GM12878 (cell line): ENCODE measurements at regions not wholly inside any gene's neighbourhood (a gene's known extent, or its start where the extent isn't known, plus 50 kb on each side); places are given as distances from the start of the nearest gene placed in this dataset.
A peak's percentile ranks its signal among the peaks of the same experiment; 100 is the strongest.

ENCODE experiments used
- ATAC-seq: fragments of 200-7000 bp; cut with Tn5 transposase; 3 replicates; pipeline ENCODE4 v1.9.1; 2020; ENCODE audit warnings: mild to moderate bottlenecking, moderate library complexity
- BruUV-seq: library from RNA; stranded (reverse); fragments of 400-500 nt; replicated peaks from 2 replicates; lab custom pipeline; 2021; lab: Mats Ljungman, UMichigan
- CTCF ChIA-PET: fragments of 300-600 bp; sonication (Branson Sonifier 250); formaldehyde crosslinking; extraction: SDS; loops from one replicate; lab custom pipeline; 2021; ENCODE audit warnings: inconsistent platforms; lab: Yijun Ruan, JAX
- POLR2A ChIA-PET: fragments of 350-600 bp; formaldehyde crosslinking; extraction: SDS; loops from one replicate; lab custom pipeline; 2021; ENCODE audit warnings: inconsistent platforms; lab: Charles Lee
- RAD21 ChIA-PET: fragments of 300-600 bp; sonication (Branson Sonifier 250); formaldehyde crosslinking; loops from one replicate; lab custom pipeline; 2023; ENCODE audit warnings: antibody characterized with exemption; ENCODE audit not compliant: unreplicated experiment; lab: Charles Lee
- SMC1A ChIA-PET: fragments of 300-600 bp; sonication (Branson Sonifier 250); formaldehyde crosslinking; loops from one replicate; lab custom pipeline; 2023; ENCODE audit not compliant: unreplicated experiment, uncharacterized antibody; lab: Charles Lee
- DNase-seq: peaks from one replicate; pipeline ENCODE4 v3.0.0-alpha.2; 2011; ENCODE audit warnings: low read depth, low spot score
- FAIRE-seq: peaks from 3 replicates; lab custom pipeline; 2011; peaks lifted over from hg19 to GRCh38; lab: Jason Lieb, UNC
- H2AFZ ChIP-seq: 2 replicates; pipeline ENCODE4 v1.6.0; 2011; ENCODE audit warnings: low read depth, low read length, control low read depth; ENCODE audit not compliant: control insufficient read depth
- H3K27ac ChIP-seq: 2 replicates; pipeline ENCODE4 v1.5.1; 2011; ENCODE audit warnings: control low read depth; ENCODE audit not compliant: control insufficient read depth, insufficient read depth
- H3K27me3 ChIP-seq, 2 experiments: replicated peaks in 1 of 2; 2 replicates each; pipeline versions ENCODE4 v1.6.0 to v1.6.1; 2011; ENCODE audit warnings: low read length in 1 of 2; ENCODE audit not compliant: control insufficient read depth in 2 of 2, insufficient read depth in 2 of 2
- H3K36me3 ChIP-seq, 2 experiments: 2 replicates each; pipeline ENCODE4 v1.5.1; 2011; ENCODE audit warnings: low read length in 1 of 2; ENCODE audit not compliant: control insufficient read depth in 2 of 2, insufficient read depth in 2 of 2
- H3K4me1 ChIP-seq: 2 replicates; pipeline ENCODE4 v1.6.1; 2011; ENCODE audit warnings: mild to moderate bottlenecking, low read length, moderate library complexity, mixed read lengths; ENCODE audit not compliant: control insufficient read depth, insufficient read depth
- H3K4me2 ChIP-seq: 2 replicates; pipeline ENCODE4 v1.6.0; 2011; ENCODE audit warnings: control low read depth; ENCODE audit not compliant: control insufficient read depth, insufficient read depth
- H3K4me3 ChIP-seq: fragments of 200-600 bp; sonication (generic); 2 replicates; pipeline ENCODE4 v1.5.1; 2016
- H3K79me2 ChIP-seq: 2 replicates; pipeline ENCODE4 v1.6.0; 2011; ENCODE audit warnings: low read length; ENCODE audit not compliant: control insufficient read depth, insufficient read depth
- H3K9ac ChIP-seq: 2 replicates; pipeline ENCODE4 v1.8.0; 2011; ENCODE audit warnings: low read length, control low read depth, mixed read lengths; ENCODE audit not compliant: control insufficient read depth, insufficient read depth
- H3K9me3 ChIP-seq: replicated peaks from 3 replicates; pipeline ENCODE4 v1.5.1; 2011; ENCODE audit warnings: mild to moderate bottlenecking, low read length; ENCODE audit not compliant: control insufficient read depth, insufficient read depth
- H4K20me1 ChIP-seq: 2 replicates; pipeline ENCODE4 v1.6.0; 2011; ENCODE audit not compliant: control insufficient read depth, insufficient read depth
- POU2F2 ChIP-seq: IDR thresholded peaks from 3 replicates; pipeline ENCODE4 v1.6.1; 2011; ENCODE audit warnings: low read depth, mild to moderate bottlenecking, low read length, borderline replicate concordance
- SPI1 ChIP-seq: IDR thresholded peaks from 2 replicates; pipeline ENCODE4 v1.6.1; 2011; ENCODE audit warnings: low read depth, mild to moderate bottlenecking, low read length, moderate library complexity, borderline replicate concordance; ENCODE audit not compliant: insufficient read depth
- USF2 ChIP-seq: IDR thresholded peaks from 2 replicates; pipeline ENCODE4 v1.6.1; 2011; ENCODE audit warnings: low read depth, low read length, improper control_type of control experiment, borderline replicate concordance
- YY1 ChIP-seq: IDR thresholded peaks from 2 replicates; pipeline ENCODE4 v1.6.1; 2011; ENCODE audit warnings: low read depth, mild to moderate bottlenecking, low read length
- WGBS: methylation state at CpG from one replicate; pipeline ENCODE4 v1.1.6; 2016; ENCODE audit warnings: low lambda C conversion rate; ENCODE audit not compliant: insufficient replicate concordance, insufficient coverage; ENCODE audit errors: missing lambda C conversion rate; 5-methylcytosine and 5-hydroxymethylcytosine counted together
- in situ Hi-C: fragments of 300-500 bp; cut with MboI; formaldehyde crosslinking; loops from 9 replicates; pipeline ENCODE4 v1.14.3; 2018; ENCODE audit warnings: mixed read lengths
- intact Hi-C: fragments of 100-400 bp; cut with micrococcal nuclease; formaldehyde crosslinking; loops from one replicate; pipeline ENCODE4 v1.14.2; 2022; ENCODE audit not compliant: unreplicated experiment
- TF ChIP-seq, protein P1 (sequence below): IDR thresholded peaks from 2 replicates; pipeline ENCODE4 v1.6.1; 2012; ENCODE audit warnings: low read depth, low read length, improper control_type of control experiment

DNA sequence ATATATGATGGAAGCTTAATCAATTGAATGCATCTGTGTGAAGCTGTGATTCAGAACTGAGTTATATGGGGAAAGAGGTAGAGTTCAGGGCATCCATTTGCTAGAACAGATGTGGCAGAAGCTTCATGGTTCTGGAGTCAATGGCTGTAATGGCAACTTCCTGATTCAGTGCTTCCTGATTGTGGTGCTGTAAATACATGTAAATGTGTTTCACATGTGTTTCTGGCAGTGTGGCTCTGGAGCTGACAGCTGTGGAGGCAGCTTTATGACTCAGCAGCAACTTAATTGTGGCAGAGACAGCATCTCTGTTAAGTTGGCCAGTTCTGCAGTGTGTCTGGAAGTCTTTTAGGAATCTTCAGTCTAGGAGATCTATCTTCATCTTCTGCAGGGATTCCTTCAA lies 226.6 kb upstream of the ZRANB2 start:
- Histone ChIP-seq H3K4me2 (no peak overlapping the region), H3K4me1 (no peaks in the 10 kb centered on the region), H3K27ac (no peak overlapping the region), H3K4me3 (no peak overlapping the region), H3K27me3 (no peaks in the 10 kb centered on the region), H3K9ac (no peak overlapping the region), H3K36me3 (no peaks in the 10 kb centered on the region), H3K79me2 (no peaks in the 10 kb centered on the region), H2AFZ (no peak overlapping the region), H4K20me1 (no peaks in the 10 kb centered on the region), H3K9me3 (no peaks in the 10 kb centered on the region)
- no peak for DNase-seq
- FAIRE-seq, result no peak
- POLR2A ChIA-PET, result no interaction called here
- intact Hi-C loops (no loop called here), in situ Hi-C loops (no loop called here)
- SMC1A ChIA-PET, result no interaction called here
- peak; percentile 69 for ATAC-seq
- CTCF ChIA-PET, result interaction anchor here (0.5 kb wide), 1 partner anchor 515 kb away, joined by 4 read pairs; no protein-coding TSS in a partner anchor
- TF ChIP-seq USF2, result no peak
- peak; percentile 62; the same call in 1 of the 3 replicates for TF ChIP-seq POU2F2
- TF ChIP-seq YY1, result 0 out of 2 replicates have a peak, but pooled peaks have one; percentile 34
- TF ChIP-seq, all 136 proteins: peak for 2
- no TSS peak for BruUV-seq
- RAD21 ChIA-PET, result no interaction called here

DNA sequence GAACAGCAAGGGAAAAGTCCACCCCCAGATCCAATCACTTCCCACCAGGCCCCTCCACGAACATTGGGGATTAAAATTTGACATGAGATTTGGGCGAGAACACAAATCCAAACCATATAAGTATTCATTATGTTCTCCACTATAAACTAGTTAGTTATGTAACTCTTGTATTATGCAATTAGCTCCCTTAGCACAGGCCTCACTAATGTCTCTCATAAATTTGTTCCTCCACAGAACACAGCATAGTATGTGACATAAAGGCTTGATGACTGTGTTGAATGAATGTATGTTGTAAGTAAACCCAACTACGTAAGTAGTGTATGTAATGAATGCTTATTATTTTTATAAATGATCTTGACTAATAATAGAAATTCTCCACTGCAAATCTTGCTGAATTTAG lies 223.3 kb upstream of the ZRANB2 start:
- no peak overlapping the region for H3K4me2 ChIP-seq
- ATAC-seq, result no peak
- H3K4me1 ChIP-seq, result no peaks in the 10 kb centered on the region
- CTCF ChIA-PET, result no interaction called here
- H3K9ac ChIP-seq, result no peak overlapping the region
- no peaks in the 10 kb centered on the region for H3K27me3 ChIP-seq
- H3K27ac ChIP-seq, result no peak overlapping the region
- DNase-seq, result no peak
- POLR2A ChIA-PET, result no interaction called here
- no peak overlapping the region for H3K4me3 ChIP-seq
- SMC1A ChIA-PET, result no interaction called here
- TF ChIP-seq, protein P1, sequence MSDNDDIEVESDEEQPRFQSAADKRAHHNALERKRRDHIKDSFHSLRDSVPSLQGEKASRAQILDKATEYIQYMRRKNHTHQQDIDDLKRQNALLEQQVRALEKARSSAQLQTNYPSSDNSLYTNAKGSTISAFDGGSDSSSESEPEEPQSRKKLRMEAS, result no peak
- no peak for TF ChIP-seq SPI1
- H4K20me1 ChIP-seq, result no peaks in the 10 kb centered on the region
- in situ Hi-C loops (no loop called here), intact Hi-C loops (no loop called here)
- no peak overlapping the region for H2AFZ ChIP-seq
- no peaks in the 10 kb centered on the region for H3K36me3 ChIP-seq
- no peaks in the 10 kb centered on the region for H3K9me3 ChIP-seq
- no peak for FAIRE-seq
- 0% methylated on average over 3 of the region's 3 CpGs for WGBS
- BruUV-seq, result no TSS peak
- RAD21 ChIA-PET, result no interaction called here
- H3K79me2 ChIP-seq, result no peaks in the 10 kb centered on the region
